Astrocyte (in vitro differentiated cells and primary cell): ENCODE measurements at regions not wholly inside any gene's neighbourhood (a gene's known extent, or its start where the extent isn't known, plus 50 kb on each side); places are given as distances from the start of the nearest gene placed in this dataset.
A peak's percentile ranks its signal among the peaks of the same experiment; 100 is the strongest.

Source experiments
- DNase-seq: peaks from one replicate; pipeline ENCODE4 v3.0.0-alpha.2; 2010; ENCODE audit warnings: low read depth
- FAIRE-seq: peaks from 2 replicates; lab custom pipeline; 2011; peaks lifted over from hg19 to GRCh38; lab: Jason Lieb, UNC
- H2AFZ ChIP-seq: 2 replicates; pipeline ENCODE4 v1.6.0; 2012; ENCODE audit warnings: low read depth, low read length, inconsistent platforms
- H3K27ac ChIP-seq: 2 replicates; pipeline ENCODE4 v1.5.1; 2011; ENCODE audit warnings: low read depth, low read length, inconsistent platforms
- H3K27me3 ChIP-seq: 2 replicates; pipeline ENCODE4 v1.6.0; 2011; ENCODE audit warnings: low read length, inconsistent platforms; ENCODE audit not compliant: insufficient read depth
- H3K36me3 ChIP-seq: 2 replicates; pipeline ENCODE4 v1.5.1; 2011; ENCODE audit warnings: low read length, inconsistent platforms; ENCODE audit not compliant: insufficient read depth
- H3K4me1 ChIP-seq: 2 replicates; pipeline ENCODE4 v1.5.1; 2011; ENCODE audit warnings: low read length, inconsistent platforms; ENCODE audit not compliant: insufficient read depth
- H3K4me2 ChIP-seq: 2 replicates; pipeline ENCODE4 v1.6.0; 2012; ENCODE audit warnings: low read length, inconsistent platforms
- H3K4me3 ChIP-seq: 2 replicates; pipeline ENCODE4 v1.5.1; 2011; ENCODE audit warnings: low read depth, mild to moderate bottlenecking, low read length, inconsistent platforms; ENCODE audit not compliant: insufficient read depth
- H3K79me2 ChIP-seq: 2 replicates; pipeline ENCODE4 v1.6.0; 2012; ENCODE audit warnings: mild to moderate bottlenecking, low read length, inconsistent platforms; ENCODE audit not compliant: insufficient read depth
- H3K9ac ChIP-seq: 2 replicates; pipeline ENCODE4 v1.6.0; 2012; ENCODE audit warnings: mild to moderate bottlenecking, low read length, inconsistent platforms
- H3K9me3 ChIP-seq: 2 replicates; pipeline ENCODE4 v1.5.1; 2012; ENCODE audit warnings: low read depth, mild to moderate bottlenecking, low read length, inconsistent platforms; ENCODE audit not compliant: insufficient read depth
- H4K20me1 ChIP-seq: 2 replicates; pipeline ENCODE4 v1.6.0; 2012; ENCODE audit warnings: low read length, inconsistent platforms; ENCODE audit not compliant: insufficient read depth
- H3K27ac Mint-ChIP-seq: one replicate; pipeline ENCODE4 v1.8.0; 2021; ENCODE audit warnings: mild to moderate bottlenecking, mixed read lengths; ENCODE audit not compliant: unreplicated experiment
- H3K27me3 Mint-ChIP-seq: one replicate; pipeline ENCODE4 v1.8.0; 2021; ENCODE audit warnings: low read depth, mixed read lengths; ENCODE audit not compliant: unreplicated experiment
- H3K36me3 Mint-ChIP-seq: one replicate; pipeline ENCODE4 v1.8.0; 2021; ENCODE audit warnings: low read depth, mixed read lengths; ENCODE audit not compliant: unreplicated experiment
- H3K4me1 Mint-ChIP-seq: one replicate; pipeline ENCODE4 v1.8.0; 2021; ENCODE audit warnings: low read depth, mixed read lengths; ENCODE audit not compliant: unreplicated experiment
- H3K4me3 Mint-ChIP-seq: one replicate; pipeline ENCODE4 v1.8.0; 2021; ENCODE audit warnings: mild to moderate bottlenecking, moderate library complexity, mixed read lengths; ENCODE audit not compliant: unreplicated experiment
- H3K9me3 Mint-ChIP-seq: one replicate; pipeline ENCODE4 v1.8.0; 2021; ENCODE audit warnings: mild to moderate bottlenecking, mixed read lengths; ENCODE audit not compliant: unreplicated experiment
- CTCF ChIP-seq: IDR thresholded peaks from 2 replicates; pipeline ENCODE4 v1.5.1; 2011; ENCODE audit warnings: low read depth, mild to moderate bottlenecking, inconsistent platforms, low read length, moderate library complexity; ENCODE audit not compliant: insufficient read depth
- EZH2 ChIP-seq: IDR thresholded peaks from 2 replicates; pipeline ENCODE4 v1.6.1; 2012; ENCODE audit warnings: mild to moderate bottlenecking, low read length, inconsistent platforms; ENCODE audit not compliant: insufficient read depth

- H3K27ac Mint-ChIP-seq, result no peak overlapping the region
- no peaks in the 10 kb centered on the region for H3K79me2 ChIP-seq
- no peaks in the 10 kb centered on the region for H4K20me1 ChIP-seq
- H3K4me1 ChIP-seq, result no peaks in the 10 kb centered on the region
- no peak overlapping the region for H3K9ac ChIP-seq
- H3K27ac ChIP-seq, result no peak overlapping the region
- no peak overlapping the region for H3K4me3 ChIP-seq
- H3K9me3 ChIP-seq, result no peaks in the 10 kb centered on the region
- H3K36me3 Mint-ChIP-seq, result no peaks in the 10 kb centered on the region
- TF ChIP-seq EZH2 (no peak), CTCF (no peak)
- no peaks in the 10 kb centered on the region for H3K36me3 ChIP-seq
- no peaks in the 10 kb centered on the region for H3K27me3 ChIP-seq
- peaks cover 4% of the 10 kb centered on the region for H3K4me1 Mint-ChIP-seq
- no peak overlapping the region for H3K4me2 ChIP-seq
- no peak for FAIRE-seq
- H3K4me3 Mint-ChIP-seq, result no peak overlapping the region
- no peak for DNase-seq
- H3K27me3 Mint-ChIP-seq, result no peaks in the 10 kb centered on the region
- no peaks in the 10 kb centered on the region for H3K9me3 Mint-ChIP-seq
- H2AFZ ChIP-seq, result no peak overlapping the region
Observed at GRCh38 chr14:44798386-44799242, 163.1 kb downstream of the KLHL28 start.

DNA sequence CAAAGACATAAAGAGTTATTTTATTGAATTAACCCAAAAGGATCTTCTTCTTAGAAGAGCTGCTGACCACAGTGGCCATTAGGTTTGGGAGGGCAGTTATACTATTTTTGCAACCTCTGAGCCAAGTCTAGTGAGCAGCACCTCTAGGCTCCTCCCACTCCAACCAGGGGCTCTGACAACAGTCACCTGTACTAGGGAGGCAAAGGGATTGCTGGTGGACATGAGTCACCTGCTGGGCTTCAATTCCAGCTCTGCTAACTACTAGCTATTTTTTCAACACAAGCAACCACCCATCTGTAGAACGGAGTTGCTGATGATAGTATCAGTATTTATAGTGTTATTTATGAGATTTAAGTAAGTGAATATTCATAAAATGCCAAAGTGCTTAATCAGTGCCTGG, 166.0 kb downstream of the KLHL28 start:
- H3K36me3 ChIP-seq, result no peaks in the 10 kb centered on the region
- H3K4me1 Mint-ChIP-seq, result no peaks in the 10 kb centered on the region
- no peak overlapping the region for H3K9ac ChIP-seq
- H3K36me3 Mint-ChIP-seq, result no peaks in the 10 kb centered on the region
- TF ChIP-seq CTCF (no peak), EZH2 (no peak)
- no peak overlapping the region for H3K4me2 ChIP-seq
- no peaks in the 10 kb centered on the region for H3K4me1 ChIP-seq
- H3K27me3 Mint-ChIP-seq, result no peaks in the 10 kb centered on the region
- no peak overlapping the region for H3K27ac ChIP-seq
- no peak overlapping the region for H3K4me3 ChIP-seq
- no peak overlapping the region for H3K27ac Mint-ChIP-seq
- H4K20me1 ChIP-seq, result no peaks in the 10 kb centered on the region
- H3K9me3 Mint-ChIP-seq, result no peaks in the 10 kb centered on the region
- FAIRE-seq, result no peak
- H2AFZ ChIP-seq, result no peak overlapping the region
- DNase-seq, result no peak
- H3K27me3 ChIP-seq, result no peaks in the 10 kb centered on the region
- H3K79me2 ChIP-seq, result no peaks in the 10 kb centered on the region
- H3K9me3 ChIP-seq, result no peaks in the 10 kb centered on the region
- no peak overlapping the region for H3K4me3 Mint-ChIP-seq

- Histone ChIP-seq H4K20me1 (no peaks in the 10 kb centered on the region), H3K27ac (no peak overlapping the region), H3K27me3 (no peaks in the 10 kb centered on the region), H3K9me3 (no peaks in the 10 kb centered on the region), H3K4me1 (no peaks in the 10 kb centered on the region), H3K79me2 (no peaks in the 10 kb centered on the region), H2AFZ (no peak overlapping the region), H3K4me2 (no peak overlapping the region), H3K4me3 (no peak overlapping the region), H3K9ac (no peak overlapping the region), H3K36me3 (no peaks in the 10 kb centered on the region)
- Mint-ChIP-seq H3K27ac (no peak overlapping the region), H3K4me1 (peaks cover 3% of the 10 kb centered on the region), H3K4me3 (no peak overlapping the region), H3K27me3 (no peaks in the 10 kb centered on the region), H3K9me3 (no peaks in the 10 kb centered on the region), H3K36me3 (no peaks in the 10 kb centered on the region)
- TF ChIP-seq EZH2, result no peak
- no peak for TF ChIP-seq CTCF
- FAIRE-seq (no peak), DNase-seq (peak; percentile 35)
Observed at GRCh38 chr14:44791730-44792129, 170.0 kb downstream of the KLHL28 start.
